ACHN (cell line): ENCODE measurements at regions not wholly inside any gene's neighbourhood (a gene's known extent, or its start where the extent isn't known, plus 50 kb on each side); places are given as distances from the start of the nearest gene placed in this dataset.

Experiments used
- DNase-seq: peaks from one replicate; pipeline ENCODE4 v3.0.0-alpha.2; 2015
- in situ Hi-C: cut with HindIII; loops from 2 replicates; pipeline ENCODE4 v1.10.0; 2017; ENCODE audit warnings: low sequenced_read_pairs, low pct_ligation_motif_present, low pct_unique_long_range_greater_than_20kb

DNA sequence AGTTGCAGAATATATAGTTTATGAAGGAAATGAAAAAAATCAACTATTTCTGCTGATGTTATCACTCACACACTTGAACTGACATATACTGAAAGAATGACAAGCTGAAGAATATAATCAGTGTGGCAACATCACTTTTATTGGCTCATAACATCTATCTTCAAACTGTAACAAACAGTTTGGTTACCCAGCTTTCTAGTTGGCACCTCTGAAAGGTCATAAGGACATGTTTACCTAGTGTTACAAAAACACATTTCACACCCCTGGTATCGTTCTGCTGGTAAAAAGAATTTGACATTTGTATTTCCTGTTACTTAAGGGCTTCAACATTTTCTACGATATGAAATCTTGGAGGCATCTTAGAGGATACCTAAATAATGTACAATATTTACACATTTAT lies 1267.0 kb upstream of the NCAM2 start:
- in situ Hi-C loops: no loop called here
- no peak for DNase-seq

DNA sequence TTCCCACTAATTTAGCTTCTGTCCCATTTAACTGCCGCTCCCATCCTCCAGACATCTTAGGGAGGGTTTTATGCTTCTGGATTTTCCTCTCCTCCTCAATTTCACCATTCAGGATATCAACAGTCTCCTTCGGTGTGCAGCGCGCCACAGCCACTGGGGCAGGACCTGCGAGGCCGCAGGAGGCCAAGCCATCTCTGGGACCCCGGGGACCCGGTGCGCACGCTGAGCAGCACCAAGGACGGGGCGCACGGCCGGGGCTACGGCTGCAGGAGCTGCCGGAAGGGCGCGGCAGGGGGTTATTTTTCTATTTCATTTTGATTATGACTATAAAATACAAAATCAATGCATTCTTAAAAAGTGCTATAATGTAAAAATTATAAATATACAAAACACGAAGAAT lies 1238.4 kb upstream of the NCAM2 start:
- in situ Hi-C loops: no loop called here
- no peak for DNase-seq

DNA sequence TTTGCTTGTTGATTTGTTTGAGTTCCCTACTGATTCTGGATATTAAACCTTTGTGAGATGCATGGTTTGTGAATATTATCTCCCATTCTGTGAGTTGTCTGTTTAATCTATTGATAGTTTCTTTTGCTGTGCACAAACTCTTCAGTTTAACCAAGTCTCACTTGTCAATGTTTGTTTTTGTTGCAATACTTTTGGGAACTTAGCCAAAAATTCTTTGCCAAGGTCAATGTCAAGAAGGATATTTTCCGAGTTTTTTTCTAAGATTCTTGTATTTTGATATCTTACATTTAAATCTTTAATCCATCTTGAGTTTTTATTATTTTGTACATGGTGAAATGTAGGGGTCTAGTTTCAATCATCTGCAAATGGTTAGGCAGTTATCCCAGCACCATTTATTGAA lies 1230.7 kb upstream of the NCAM2 start:
- in situ Hi-C loops: no loop called here

DNA sequence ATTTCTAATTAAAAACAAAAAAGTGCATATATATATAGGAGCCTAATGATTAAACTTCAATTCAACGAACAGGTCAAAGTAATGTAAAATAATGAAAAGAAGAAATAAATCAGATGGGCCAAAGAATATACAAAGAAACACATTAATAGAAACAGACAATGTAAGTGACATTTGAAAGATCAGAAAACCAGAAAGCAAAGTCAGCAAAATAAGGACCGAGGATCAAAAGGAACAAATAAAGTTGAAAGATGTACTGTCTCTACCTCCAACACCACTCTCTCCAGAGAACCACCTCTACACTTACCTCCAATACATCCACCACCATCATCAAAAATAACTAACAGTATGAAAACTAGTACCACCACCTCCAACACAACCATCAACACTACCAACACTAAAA lies 1226.3 kb upstream of the NCAM2 start:
- in situ Hi-C loops: no loop called here
- DNase-seq: no peak

More for the DNA sequence above, 1230.7 kb upstream of the NCAM2 start:
- no peak for DNase-seq

DNA sequence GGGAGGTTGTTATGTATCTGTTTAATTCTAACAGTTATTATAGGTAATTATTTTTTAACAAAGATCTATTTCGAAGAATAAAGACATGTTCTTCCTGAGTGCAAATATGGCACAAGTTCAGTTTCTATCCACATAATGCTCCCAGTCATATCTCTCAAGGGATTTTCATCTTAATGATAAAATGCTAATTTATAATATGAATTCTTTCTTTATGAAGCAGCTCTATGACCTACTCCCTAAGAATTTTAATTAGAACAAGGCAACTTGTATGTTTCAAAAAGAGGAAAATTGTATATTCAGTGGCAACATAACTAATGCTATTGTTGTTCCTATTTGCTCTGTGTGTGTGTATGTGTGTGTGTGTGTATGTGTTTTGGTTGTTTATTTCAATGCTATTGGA lies 1222.1 kb upstream of the NCAM2 start:
- in situ Hi-C loops: no loop called here
- no peak for DNase-seq

DNA sequence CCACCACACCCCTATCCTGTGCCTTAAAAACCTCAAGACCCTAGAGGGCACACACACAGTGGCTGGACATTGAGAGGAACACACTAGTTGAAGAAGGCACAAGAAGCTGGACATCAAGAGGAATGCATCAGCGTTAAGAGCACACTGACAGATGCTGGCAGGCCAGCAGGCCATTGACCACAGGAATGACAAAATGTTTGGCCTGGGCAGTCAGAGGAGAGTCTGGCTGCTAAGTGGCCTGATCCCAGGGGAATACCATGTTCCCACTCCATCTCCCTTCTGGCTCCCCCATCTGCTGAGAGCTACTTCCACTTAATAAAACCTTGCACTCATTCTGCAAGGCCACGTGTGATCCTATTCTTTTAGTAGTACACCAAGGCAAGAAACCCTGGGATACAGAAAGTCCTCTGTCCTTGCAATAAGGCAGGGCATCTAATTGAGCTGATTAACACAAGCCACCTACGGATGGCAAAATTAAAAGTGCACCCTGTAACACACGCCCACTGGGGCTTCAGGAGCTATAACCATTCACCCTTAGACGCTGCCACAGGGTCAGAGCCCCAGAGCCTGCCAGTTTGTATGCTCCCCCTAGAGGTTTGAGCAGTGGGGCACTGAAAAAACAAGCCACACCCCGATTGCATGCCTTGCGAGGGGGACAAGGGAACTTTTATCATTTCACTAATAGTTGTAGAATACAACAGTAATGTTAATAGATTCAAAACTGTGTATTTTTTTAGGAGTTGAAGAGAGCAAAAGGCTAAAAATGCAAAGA lies 1216.1 kb upstream of the NCAM2 start:
- in situ Hi-C loops: no loop called here
- no peak for DNase-seq

DNA sequence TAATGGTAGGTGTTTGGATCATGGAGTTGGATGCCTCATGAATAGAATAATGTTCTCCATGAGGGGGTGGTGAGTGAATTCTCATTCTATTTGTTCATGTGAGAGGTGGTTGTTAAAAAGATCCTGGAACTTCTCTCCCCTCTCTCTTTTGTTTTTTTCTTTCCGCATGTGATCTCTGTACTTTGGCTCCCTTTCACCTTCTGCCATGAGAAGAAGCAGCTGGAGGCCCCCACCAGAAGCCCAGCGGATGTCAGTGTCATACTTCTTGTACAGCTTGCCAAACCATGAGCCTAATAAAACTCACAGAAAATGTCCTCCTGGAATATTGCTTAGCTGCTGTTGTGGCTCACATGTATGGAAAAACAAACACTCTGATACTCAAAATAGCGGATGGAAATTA lies 1212.3 kb upstream of the NCAM2 start:
- in situ Hi-C loops: no loop called here
- no peak for DNase-seq

DNA sequence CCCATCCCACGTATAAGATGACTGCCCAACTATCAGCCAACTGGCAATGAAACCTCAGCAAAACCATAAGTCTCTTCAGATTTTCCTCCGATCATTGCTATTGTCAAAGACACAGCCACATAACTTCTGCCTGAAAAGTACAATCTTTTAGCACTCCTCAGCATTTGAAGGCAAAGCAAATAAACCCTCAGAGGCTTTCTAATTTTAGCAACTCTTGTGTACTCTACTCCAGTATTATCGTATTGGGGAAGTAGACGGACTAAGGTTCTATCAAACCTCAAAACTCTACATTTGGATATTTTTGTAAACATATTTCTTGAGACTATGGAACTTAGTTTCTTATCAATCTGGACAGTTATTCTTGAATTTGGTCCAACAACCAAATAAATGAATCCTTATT lies 1206.2 kb upstream of the NCAM2 start:
- no peak for DNase-seq
- in situ Hi-C loops: no loop called here

DNA sequence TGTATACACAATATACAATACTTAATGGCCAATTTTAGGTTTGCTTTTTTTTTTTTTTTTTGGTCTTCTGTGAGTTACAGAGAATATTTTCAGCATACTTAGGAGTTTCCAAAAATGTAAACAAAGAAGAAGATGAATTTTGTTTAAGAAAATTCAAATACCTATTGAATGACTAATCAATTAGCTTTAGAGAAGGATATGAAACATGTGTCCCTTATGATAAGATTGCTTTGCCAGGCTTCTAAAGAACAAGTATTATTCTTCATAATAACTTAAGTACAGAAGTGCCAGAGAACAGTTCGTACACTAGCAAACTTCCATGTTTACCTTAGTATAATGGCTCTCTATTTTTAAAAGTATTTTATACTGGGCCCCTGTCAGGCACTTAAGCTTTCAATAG lies 1191.0 kb upstream of the NCAM2 start:
- in situ Hi-C loops: no loop called here
- DNase-seq: no peak

DNA sequence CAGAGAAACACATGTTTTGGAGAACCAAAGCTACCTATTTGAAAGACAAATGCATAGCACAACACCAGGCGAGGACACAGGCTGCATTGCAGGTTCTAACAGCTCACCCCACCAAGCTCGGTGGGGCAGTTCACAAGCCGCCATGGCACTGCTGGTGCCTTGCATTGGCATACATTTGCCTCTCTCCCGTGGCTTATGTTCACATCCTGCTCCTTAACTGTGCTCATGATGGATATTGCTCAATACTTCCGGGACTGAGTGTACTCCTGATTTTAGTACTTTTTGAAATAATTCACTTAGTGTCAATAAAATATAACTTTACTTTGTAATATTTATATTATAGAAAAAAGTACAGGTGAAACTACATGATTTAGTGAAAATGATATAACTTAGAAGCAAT lies 1187.4 kb upstream of the NCAM2 start:
- DNase-seq: no peak
- in situ Hi-C loops: no loop called here

DNA sequence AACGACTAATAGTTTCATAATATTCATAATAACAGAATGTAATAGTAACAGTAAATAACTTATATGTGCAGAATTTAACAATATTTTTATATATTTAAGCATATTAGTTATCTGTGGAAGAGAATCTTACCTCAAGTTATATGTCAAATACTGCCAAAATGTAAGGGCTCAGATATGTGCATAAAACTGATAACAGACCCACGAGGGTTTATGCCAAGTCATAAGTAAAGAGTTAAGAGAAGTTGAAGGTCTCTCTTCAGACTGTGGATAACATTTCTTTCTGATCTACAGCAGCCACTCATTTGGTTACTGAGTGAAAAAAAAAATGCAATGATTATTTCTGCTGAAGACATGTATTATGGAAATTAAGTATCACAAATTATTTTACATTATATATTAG lies 1167.8 kb upstream of the NCAM2 start:
- in situ Hi-C loops: no loop called here
- DNase-seq: no peak

DNA sequence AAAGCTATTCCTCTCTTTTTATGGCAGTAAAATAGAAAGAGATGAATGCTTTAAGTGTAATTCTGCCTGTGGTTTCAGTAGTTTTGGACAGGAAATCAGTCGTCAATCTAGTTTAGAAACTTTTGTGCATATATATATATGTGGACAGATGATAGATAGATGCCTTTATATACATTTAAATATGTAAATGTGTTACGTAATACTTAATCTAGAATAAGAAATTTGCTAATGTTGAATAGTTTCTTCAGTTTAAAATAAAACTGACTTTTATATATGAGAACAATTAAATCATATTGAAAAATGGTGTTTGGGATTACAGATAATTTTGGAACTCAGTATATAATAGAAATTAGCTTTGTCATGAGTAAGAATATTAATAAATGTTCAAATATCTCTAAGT lies 1165.7 kb upstream of the NCAM2 start:
- no peak for DNase-seq
- in situ Hi-C loops: no loop called here

DNA sequence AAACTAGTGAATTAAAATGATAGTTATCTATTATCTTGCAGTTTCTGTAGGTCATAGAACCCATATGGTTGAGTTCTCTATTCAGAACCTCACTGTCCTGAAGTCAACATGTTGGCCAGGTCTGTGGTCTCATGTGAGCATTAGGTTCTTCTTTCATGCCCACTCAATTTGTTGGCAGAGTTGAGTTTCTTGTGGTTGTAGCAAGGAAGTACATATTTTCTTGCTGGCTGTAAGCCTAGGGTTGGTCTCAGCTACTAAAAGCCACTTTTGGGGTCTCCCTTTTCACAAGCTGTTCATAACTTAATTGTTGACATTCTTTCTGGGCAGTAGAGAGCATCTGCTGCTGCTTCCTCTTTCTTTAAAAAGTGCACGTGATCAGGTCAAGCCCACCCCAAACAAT lies 1165.1 kb upstream of the NCAM2 start:
- DNase-seq: no peak
- in situ Hi-C loops: no loop called here

DNA sequence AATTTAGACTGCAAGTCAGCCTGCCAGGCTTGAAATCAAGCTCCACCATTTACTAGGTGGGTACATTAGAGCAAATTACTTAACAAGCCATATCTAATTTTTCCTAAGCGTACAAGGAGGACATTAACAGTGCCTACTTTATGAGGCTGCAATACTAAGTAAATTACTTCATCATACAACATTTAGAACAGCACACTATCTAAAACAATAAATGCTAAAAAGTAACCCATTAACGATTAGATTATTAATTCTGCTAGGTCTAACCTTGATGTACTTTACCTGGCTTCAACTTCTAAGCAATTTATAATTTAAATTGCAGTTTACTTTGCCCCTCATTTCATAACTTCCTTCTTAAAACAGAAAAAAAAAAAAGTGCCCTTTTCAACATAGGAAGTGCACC lies 1155.6 kb upstream of the NCAM2 start:
- in situ Hi-C loops: no loop called here
- no peak for DNase-seq

DNA sequence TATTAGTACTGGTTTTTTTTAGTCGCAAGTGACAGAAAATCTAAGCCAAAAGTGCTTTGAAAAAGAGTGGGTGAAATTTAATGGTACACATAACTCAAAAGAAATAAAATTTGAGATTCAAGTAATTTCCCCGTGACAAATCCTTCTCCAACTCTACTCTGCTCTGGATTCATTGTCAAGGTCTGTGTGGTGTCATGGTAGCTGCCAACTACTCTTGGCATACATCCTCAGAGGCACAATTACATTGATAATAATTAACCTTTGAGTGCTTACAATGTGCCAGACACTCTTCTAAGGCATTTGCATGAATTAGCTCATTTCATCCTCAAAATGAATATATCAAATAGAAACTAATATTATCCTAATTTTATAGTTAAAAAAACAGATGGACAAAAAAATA lies 1153.9 kb upstream of the NCAM2 start:
- in situ Hi-C loops: no loop called here
- DNase-seq: no peak

DNA sequence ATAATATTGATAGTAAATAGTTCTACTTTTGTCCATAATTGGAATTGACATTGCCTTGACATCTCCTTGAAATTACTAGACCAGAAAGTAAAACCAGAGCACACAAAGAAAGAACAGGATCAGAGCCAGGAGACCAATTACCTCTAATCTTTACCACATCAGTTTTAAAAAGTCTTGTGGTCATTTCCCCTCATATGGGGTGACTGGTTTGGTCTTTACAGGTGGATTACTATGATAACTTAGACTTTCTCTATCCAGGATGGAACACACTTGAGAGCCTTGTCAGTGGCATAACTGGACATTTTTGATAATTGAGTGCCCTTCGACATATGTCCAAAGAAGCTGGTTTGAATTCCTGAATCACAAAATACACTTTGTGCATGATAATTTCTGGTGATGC lies 1148.1 kb upstream of the NCAM2 start:
- in situ Hi-C loops: no loop called here
- no peak for DNase-seq

DNA sequence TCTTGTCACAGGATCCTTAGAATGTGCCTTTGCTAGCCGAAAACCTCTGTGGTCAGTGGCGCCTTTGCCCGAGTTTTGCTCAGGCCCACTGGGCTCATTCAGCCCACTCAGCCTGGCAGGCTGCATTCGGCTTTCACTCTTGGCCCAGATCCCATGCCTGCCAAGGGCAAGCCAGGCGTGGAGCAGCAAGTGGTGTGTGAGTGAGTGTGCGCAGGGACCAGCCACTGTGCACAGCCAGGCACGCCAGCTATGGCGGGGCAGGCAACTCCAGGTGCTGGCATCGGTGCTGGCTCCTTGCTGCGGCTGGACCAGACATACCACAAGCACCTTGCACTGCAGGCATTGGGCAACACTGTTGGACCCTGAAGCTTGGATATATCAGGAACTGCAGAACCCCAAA lies 1145.1 kb upstream of the NCAM2 start:
- in situ Hi-C loops: no loop called here
- no peak for DNase-seq

DNA sequence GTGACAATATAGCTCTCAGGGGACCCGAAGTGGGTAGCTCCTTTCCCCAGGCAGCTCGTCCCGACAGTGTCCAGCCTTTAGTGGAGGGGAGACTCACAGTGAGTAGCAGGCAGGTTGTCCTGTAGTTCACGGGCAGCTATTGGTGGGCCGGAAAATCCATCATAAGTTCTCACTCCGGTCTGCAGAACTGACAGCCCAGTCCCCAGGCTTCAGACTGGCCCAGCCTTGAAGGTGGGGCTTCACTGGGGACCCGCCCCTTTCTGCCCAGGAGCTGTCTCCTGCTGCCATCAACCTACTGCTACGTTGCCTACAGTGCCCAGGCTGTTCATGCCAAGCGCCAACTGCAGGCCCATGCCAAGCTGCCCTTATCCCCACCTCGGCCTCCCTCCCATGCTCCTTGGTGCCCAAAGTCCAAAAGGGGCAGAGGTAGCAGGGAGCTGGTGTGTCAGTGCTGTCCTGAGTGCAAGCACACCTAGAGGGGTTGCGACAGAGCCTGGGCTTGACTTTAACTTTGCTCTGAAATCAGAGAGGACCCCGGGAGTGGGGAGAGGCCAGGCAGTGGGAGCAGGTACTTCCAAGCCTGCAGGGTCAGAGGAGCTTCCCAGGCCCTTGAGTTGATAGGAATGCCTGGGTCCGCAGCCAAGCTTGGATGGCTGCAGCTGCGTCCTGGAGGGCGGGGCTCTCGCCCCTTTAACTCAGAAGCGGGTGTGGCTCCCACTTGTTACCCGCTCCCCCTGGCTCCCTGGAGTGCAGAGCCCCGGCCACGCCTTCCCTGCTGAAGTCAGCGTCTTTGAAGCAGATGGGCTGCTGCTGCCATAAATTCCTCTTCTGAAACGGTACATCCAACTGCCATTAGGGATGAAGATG lies 1144.3 kb upstream of the NCAM2 start:
- no peak for DNase-seq
- in situ Hi-C loops: no loop called here

DNA sequence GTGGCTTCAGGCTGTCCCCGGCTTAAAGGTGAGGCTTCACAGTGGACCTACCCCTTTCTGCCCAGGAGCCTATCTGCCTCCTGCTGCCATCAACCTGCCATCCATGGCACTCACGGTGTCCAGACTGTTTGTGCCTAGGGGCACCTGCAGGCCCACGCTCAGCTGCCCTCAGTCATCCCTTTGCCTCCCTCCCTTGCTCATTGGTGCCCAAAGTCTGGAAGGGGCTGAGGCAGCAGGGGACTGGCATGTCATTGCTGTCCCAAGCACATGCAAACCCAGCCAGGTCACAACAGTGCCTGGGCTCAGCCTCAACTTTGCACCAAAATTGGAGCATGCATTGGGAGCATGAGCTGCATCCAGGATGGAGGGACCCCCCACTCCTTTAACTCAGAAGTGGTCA lies 1142.7 kb upstream of the NCAM2 start:
- DNase-seq: no peak
- in situ Hi-C loops: no loop called here

DNA sequence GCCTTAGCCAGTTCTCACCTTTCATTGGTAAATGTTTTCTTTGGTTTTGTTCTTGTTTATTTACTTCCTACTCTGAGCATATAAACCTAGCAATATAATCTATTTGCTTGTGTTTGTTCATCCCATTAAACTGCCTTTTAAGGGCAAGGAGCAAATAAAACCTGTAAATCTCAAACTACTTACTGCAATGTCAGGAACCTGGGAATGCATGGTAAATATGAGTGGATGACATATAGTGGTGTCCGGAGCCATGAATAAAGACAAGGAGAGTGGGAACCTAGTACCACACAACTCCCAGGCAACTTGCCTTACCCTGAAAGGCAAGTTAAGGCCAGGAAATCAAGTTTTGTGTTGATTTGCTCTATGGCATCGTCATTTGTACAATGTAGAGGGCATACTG lies 1133.7 kb upstream of the NCAM2 start:
- in situ Hi-C loops: no loop called here
- no peak for DNase-seq
